Sigmoid colon (tissue), 3 donors: ENCODE measurements at regions not wholly inside any gene's neighbourhood (a gene's known extent, or its start where the extent isn't known, plus 50 kb on each side); places are given as distances from the start of the nearest gene placed in this dataset.

Experiments used
- POLR2A ChIP-seq, 2 donors: fragments of 450-650 bp; IDR thresholded peaks; one replicate each; pipeline ENCODE4 v1.6.1; 2016; ENCODE audit warnings: antibody characterized with exemption in 2 of 2, mild to moderate bottlenecking in 2 of 2, moderate library complexity in 2 of 2
- TF ChIP-seq, protein P1 (sequence below), 4 experiments: fragments of 450-650 bp in 3 of 4; fragments of 200-600 bp in 1 of 4; IDR thresholded peaks; one replicate each; pipeline ENCODE4 v1.5.1; 2016 to 2019; ENCODE audit warnings: antibody characterized with exemption in 4 of 4, mild to moderate bottlenecking in 3 of 4, moderate library complexity in 2 of 4

DNA sequence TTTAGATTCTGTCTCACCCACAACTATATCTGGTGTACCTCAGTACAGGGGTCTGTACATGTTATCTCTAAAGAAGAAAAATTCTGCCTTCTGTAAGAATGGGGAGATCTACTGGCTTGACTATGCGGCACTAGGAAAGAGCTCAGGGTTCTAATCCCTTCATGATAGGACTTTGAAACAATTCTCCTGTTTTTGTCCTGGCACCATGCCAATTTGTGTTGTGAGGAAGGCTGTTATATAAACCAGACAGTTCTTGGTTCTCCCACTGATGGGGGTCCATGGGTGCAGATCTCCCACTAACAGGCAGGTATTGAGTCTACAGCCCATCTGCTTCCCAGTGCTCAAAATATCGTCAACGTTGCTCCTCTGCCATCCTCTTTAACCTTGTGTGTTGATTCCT lies 883.7 kb downstream of the GALC start:
- TF ChIP-seq, protein P1, sequence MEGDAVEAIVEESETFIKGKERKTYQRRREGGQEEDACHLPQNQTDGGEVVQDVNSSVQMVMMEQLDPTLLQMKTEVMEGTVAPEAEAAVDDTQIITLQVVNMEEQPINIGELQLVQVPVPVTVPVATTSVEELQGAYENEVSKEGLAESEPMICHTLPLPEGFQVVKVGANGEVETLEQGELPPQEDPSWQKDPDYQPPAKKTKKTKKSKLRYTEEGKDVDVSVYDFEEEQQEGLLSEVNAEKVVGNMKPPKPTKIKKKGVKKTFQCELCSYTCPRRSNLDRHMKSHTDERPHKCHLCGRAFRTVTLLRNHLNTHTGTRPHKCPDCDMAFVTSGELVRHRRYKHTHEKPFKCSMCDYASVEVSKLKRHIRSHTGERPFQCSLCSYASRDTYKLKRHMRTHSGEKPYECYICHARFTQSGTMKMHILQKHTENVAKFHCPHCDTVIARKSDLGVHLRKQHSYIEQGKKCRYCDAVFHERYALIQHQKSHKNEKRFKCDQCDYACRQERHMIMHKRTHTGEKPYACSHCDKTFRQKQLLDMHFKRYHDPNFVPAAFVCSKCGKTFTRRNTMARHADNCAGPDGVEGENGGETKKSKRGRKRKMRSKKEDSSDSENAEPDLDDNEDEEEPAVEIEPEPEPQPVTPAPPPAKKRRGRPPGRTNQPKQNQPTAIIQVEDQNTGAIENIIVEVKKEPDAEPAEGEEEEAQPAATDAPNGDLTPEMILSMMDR (IDR thresholded peaks at IDR 0.05), result no peak
- no peak for TF ChIP-seq POLR2A (IDR thresholded peaks at IDR 0.05)
